Occipital lobe (tissue), 1 donor: ENCODE measurements at regions not wholly inside any gene's neighbourhood (a gene's known extent, or its start where the extent isn't known, plus 50 kb on each side); places are given as distances from the start of the nearest gene placed in this dataset.

Source experiments
- DNase-seq: peaks from one replicate; lab custom pipeline; 2025; lab: John Stamatoyannopoulos, UW

DNA sequence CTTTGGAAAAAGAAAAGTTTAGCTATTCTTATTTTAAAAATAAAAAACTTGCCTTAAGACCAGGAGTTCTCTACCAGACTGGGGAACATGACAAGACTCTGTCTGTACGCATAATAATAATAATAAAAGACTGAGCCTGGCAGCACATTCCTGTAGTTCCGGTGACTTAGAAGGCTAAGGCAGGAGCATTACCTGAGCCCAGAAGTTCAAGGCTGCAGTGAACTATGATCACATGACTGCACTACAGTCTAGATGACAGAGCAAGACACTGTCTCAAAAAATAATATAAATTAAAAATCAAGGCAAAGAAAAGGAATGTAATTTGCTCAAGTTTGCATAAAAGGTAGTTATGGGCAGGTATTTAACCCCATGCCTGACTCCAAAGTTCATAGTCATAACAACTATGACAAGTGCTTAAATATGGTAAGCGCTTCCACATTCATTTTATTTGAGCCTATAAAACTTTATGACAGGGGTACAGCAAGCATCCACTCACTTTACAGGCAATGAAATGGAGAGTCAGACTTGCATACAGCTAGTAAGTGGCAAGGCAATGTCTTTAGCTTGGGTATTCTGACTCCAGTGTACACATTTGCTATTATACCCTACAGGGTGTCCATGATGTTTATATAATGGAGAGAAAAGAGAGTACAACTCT lies 1567.8 kb upstream of the PIK3C3 start:
- no peak for DNase-seq

DNA sequence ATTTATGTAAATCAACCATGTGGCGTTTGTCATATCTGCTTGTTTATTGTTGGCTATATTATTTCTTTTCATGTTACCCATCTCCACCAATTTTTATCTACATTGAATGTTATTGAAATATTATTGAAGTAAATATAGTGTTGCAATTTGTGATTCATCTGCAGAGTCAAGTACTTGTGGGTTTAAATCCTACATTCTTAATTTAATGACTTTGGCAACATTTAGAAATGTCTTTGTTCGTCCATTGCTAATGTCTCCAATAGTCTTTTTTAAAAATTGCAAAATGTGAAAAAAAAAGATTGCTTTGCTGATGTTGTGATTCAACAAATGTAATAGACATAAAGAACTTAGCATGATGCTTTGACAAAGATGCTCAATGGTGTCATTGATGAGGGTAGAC lies 1572.8 kb upstream of the PIK3C3 start:
- no peak for DNase-seq

DNA sequence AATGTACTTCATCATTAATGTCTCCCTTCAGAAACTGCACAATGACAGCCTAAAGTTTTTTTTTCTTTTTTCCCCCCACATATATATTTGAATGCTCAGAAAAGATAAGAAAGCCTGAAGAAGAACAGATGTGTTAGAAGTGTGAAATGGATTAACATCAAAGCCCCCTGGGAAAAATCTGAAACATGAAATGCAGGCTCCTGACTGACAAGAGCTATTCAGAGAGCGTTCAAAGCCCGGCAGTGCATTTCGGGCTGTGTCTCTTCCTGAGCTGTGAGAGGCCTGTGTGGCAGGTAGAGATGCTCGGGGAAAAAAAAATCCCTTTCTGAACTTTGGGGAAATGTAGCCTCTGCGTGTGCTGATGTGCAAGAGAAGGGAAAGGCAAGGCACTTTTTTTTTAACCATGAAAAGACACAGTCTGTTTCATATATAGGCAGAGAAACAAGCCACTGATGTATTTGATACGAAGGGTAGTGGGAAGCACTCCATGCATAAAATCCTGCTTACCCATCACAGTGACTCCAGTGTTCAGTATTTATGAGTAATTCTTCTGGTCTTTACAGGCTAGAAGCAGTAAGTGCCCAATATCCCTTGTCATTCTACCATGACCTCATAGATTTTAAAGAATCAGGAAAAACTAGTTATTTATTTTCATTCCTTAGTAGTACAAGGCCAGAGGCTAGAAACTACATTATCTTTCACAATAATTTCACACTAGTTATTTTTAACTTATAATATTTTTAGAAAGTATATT lies 1574.2 kb upstream of the PIK3C3 start:
- no peak for DNase-seq

DNA sequence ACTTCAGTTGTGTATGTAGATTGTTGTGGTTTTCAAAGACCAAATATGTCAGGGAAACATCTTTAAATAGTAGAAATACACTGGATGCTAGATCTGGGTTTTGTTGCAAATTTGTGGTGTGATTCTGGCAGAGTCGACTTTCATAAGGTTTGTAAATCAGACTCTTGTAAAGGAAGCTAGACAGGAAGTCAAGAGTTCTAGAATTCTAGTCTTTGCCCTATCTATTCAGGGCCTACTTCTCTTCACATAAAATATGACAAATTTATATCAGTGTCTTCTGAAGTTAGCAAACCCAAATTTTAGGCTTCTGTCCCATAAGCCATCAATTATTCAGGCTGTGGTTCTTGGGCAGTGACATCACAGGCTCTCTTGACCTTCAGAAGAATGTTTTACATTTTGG lies 1579.2 kb upstream of the PIK3C3 start:
- DNase-seq: no peak

DNA sequence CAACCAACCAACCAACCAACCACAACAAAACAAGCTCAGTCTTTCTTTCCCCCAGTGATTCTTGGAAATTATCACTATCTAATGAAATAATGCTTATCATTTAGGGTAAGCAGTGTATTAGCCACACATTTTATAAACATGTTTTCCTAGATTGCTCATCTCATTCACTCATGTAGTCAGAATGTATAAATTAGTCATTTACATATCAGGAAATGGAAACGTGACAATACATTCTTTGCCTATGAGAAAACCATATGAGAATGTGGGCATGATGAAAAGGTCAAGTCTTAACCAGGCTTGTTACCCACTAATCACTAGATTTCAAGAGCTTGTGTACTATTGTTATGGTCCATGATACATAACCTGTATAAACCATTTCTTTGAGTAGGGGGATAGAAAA lies 1583.4 kb upstream of the PIK3C3 start:
- DNase-seq: no peak

DNA sequence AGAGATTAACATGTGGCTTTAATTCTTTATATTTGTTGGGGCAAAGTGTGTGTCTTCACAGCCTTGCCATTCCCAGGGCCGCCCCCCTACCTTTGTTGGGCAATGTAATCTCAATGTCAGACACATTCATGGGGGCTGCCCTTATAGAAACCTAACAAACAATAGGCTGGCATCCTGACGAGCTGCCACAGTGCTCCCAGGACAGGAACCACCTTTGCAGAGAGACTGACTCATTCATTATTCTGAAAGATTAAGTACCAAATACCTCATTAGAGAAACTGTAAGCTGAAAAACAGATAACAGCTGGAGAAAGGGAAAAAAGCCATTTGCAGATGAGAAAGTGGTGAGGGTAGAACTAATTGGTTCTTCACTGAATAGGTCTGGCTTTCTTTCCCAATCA lies 1587.5 kb upstream of the PIK3C3 start:
- DNase-seq: no peak

DNA sequence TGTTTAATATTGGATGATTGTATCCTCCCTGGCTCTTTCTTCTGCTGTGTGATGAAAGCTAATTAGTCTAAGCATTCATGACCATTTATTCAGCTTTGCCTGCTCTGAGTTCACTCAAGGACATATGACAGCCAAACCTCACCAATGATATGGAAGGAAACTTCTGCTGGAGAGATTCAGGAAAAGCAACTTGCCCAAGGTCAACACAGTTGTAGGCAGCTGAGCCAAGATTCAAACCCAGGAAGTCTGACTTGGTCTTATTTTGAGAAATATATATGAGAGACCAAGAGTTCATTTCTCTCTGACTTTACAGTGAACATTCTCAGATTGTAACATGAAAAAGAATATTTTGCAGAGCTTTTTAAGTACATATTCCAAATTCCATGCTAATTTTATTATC lies 1588.5 kb upstream of the PIK3C3 start:
- no peak for DNase-seq

DNA sequence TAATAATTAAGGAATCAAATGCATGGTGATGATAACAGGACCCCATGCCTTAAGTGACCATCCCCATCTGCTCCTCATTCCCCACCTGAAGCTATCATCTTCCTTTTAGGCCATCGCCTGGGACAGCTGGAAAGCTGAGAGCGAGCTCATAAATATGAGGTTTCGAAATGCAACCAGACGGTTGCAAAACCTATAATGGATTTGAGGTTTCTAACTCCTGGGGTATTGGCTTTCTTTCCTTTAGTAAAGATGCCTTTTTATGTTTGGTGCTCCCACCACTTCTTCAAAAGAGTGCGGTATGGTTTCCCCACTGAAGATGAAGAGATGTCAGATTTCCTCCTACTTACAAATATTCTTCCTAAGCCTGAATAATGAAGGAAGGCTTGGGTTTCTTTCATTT lies 1589.5 kb upstream of the PIK3C3 start:
- DNase-seq: no peak

DNA sequence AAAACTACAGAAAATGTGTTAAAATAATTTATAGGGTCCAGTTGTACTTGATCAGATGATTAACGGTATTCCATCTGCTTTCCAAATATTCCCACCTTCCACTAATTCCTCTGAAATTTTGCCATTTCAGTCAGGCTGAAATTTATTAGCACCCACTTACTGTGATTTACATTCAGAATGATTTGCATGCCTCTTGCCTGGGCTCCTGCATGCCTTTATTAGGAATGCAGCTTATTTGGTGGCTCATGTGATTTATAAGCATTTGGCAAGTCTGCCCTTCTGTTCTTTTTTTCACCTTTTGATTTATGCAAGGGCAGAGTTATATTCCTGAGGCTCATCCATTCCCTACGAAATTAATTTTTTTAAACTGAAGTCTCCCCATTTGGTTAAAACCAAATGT lies 1594.5 kb upstream of the PIK3C3 start:
- DNase-seq: no peak

DNA sequence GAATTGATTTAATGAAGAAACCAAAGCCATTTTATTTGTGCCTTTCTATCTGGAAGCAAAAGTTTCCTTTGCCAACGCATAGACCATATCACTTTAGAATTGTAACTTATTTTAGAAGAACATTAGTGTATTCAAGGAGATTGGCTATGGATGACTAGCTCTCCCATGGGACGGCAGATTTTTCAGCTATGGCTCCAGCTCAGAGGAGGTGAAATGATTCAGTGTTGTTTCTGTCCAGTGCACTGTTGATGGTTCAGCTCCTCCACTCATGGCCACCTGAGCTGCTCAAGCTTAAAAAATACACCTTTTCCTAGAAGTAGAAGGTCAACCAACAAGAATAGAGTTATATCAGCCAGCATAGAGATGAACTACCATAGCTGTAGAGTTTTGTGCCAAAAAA lies 1597.5 kb upstream of the PIK3C3 start:
- no peak for DNase-seq

DNA sequence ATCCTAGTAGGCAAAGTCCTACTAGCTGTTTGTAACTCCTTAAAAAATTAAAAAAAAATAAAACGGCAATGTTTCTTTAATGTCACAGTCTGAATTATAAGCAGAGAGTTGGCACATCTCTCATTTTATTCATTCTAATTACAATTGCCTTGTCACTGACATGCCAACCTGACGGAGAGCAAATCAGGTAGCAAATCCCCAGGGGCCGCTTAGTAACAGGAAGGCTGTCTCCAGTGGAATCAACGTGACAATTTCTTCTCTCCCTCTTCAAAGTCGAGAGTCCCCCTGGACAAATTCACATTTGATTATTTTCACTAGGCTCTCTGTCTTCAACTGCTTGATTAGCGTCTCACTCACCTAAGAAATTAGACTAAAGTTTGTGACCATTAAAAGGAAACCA lies 1598.9 kb upstream of the PIK3C3 start:
- DNase-seq: no peak

DNA sequence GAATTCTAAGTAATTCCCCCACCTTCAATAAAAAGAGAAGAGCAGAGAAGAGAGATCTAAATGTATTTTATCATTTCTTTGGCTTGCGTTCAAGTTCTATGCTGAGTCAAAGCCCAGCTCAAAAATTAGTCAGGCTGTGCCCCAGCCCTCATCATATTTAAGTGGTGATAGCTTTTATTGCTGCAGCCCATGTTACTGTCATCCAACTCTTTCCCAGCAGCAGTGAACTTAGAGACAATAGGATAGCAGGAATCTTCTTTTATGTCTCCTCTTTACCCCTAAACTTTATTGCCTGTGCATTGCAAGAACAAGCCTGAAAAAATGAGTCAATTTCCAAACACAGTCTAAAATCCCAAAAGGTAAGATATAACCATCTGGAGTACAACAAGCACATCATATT lies 1599.3 kb upstream of the PIK3C3 start:
- no peak for DNase-seq

DNA sequence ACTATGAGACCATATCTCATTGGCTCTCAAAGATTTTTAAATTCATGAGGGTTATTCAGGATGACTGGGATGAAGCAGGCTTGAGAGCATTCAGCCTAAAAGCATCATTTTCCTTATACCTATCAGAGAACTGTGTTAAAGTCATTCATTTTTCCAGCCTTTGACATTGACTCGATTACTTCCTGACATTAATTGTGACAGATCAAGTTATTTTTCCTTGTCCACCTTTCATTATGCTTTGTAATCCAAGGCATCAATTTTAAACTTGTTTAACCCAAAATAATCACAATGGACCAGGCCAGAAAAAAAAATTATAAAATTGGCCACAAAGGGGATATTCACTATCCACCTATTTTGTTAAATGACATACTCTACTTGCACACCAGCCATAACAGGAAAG lies 1606.8 kb upstream of the PIK3C3 start:
- no peak for DNase-seq

DNA sequence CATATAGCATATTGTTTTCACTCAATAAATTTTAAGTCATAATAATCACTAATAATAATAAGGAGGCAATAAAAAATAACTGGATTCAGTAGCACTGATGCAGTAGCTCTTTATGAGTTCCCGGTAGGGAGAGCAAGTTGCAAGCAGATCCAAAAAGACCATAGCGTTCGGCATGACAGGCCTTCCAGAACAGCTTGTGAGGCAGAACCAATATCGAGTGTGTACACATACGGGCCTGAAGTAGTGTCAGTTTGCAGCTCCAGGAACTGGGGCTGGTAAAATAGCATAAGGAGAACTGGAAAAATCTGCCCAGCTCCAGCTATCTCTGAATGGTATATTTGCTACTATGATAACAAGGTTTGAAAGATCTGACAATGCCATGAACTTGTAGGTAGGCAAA lies 1607.8 kb upstream of the PIK3C3 start:
- DNase-seq: no peak

DNA sequence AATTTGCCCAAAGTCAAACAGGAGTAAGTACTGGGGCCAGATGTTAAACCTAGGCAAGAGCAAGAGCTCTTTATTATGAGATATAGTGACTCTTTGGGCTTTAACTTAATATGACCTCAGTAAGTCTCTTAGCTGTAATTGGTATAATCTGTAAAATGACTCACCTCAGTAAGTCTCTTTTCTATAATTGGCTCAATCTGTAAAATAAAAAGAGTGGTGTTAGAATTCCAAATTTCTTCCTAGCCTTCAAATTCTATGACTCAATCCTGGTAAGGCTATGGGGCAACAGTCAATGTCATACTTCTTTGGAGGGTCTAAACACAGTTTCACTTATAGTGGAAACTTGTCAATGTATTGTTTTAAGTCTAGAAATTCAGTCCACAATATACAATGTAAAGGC lies 1608.9 kb upstream of the PIK3C3 start:
- no peak for DNase-seq

DNA sequence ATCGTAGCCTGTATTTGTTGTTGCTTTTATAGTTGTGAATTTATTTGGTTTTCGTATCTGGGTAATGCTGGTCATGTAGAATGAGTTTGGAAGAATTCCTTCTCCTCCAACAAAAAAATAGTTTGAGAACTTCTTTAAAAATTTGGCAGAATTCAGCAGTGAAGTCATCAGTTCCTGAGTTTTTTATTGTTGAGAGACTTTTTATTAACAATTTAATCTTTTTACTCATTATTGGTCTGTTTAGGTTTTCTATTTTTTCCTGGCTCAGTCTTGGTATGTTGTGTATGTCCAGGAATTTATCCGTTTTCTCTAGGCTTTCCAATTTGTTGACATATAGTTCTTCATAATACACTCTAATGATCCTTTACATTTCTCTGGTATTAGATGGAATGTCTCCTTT lies 1613.3 kb upstream of the PIK3C3 start:
- DNase-seq: no peak

DNA sequence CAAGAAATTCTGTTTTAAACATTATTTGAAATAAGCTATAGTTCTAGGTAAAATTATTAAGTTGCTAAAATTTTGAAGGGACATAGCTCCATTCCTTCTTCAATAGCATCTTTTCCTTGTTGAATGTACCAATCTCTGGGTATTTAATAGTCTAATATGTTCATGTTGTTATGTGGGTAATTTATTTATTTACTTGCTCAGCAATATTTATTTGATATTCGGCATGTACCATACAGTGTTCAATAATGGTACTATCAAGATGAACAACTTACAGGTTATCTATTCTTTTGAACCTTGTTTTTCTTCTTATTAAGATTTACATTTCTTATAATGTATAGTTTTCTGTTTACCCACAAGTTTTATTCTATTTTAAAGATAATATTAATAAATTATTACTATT lies 1616.8 kb upstream of the PIK3C3 start:
- no peak for DNase-seq

DNA sequence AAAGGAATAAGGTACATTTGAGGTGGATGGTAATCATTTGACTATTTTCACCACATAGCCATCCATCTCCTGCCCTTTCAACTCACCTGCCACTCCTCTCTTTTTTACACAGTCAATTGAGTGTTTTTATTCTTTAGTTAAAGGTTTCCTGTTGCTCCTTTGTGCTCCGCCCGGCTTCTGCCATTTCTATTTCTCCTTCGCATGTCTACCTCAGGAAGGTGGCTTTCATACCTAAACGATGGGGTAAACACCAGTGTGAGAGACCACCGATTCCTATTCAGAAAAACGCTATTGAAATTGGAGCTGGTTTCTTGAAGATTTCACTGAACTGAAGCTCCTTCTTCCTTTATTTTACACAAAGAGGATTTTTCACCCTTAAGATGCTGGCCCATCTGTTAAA lies 1628.0 kb upstream of the PIK3C3 start:
- no peak for DNase-seq

DNA sequence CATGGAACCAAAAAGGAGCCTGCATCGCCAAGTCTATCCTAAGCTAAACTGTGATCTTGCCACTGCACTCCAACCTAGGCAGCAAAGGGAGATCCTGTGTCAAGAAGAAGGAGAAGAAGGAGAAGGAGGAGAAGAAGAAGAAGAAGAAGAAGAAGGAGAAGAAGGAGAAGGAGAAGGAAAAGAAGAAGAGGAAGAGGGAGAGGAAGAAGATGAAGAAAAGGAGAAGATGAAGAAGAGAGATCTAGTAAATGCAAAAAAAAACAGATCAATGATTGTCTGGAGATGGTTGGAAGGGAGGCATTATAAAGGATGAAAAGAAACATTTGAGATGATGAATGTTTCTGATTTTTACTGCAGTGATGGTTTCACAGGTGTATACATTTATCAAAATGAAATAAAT lies 1629.0 kb upstream of the PIK3C3 start:
- DNase-seq: no peak

DNA sequence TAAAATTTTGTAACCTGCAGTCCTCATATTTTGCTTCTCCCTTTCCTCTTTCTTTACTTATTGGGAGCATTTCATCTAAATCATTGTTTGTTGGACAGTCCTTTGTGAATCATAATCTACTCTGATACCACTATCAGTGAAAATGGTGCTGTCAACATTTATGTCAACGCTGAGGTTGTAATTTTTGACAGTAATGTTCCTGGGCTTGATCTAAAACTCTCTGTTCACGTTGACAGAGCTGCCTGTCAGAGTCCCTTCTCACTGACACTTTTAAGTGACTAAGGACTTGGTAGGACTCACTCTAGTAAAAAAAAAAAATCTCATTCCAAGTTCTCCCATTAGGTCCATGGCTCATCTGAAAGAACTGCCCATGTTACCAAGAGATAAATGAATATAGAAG lies 1640.8 kb upstream of the PIK3C3 start:
- DNase-seq: no peak

DNA sequence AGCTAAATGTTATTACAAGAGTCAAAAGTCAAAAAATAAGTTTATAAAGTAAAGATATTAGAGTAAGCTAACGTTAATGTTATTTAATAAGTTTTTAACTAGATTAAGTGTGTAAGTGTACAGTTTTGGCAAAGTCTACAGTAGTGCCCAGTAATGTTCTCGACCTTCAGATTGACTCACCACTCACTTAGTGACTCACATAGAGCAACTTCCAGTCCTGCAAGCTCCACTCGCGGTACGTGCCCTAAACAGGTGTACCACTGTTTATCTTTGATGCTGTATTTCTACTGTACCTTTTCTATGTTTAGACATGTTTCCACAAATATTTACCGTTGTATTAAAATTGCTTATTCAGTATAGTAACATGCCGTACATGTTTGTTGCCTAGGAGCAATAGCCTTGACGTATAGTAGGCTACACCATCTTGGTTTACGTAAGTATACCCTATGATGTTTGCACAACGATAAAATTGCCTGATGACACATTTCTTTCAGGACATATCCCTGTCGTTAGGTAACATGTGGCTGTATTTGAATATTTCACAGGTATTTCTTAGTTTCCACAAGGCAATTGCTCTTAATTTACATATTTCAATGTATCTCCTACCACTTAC lies 1641.9 kb upstream of the PIK3C3 start:
- DNase-seq: no peak

DNA sequence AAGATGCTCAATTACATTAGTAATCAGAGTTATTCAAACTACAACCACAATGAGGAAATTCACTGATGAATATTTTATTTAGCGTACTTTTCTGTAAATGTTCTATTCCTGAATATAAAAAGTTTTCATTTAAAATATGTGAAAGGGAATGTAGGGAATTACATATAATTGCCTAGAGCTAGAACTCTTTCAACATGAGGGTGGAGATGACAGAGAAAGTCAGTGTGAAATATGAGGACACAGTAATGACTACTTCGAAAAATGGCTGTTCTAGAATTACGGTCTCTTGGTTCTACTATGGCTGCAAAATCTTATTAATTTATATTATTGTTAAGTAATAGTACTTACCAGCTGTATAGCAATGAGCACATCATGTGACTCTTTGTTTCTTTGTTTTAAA lies 1647.4 kb upstream of the PIK3C3 start:
- no peak for DNase-seq

DNA sequence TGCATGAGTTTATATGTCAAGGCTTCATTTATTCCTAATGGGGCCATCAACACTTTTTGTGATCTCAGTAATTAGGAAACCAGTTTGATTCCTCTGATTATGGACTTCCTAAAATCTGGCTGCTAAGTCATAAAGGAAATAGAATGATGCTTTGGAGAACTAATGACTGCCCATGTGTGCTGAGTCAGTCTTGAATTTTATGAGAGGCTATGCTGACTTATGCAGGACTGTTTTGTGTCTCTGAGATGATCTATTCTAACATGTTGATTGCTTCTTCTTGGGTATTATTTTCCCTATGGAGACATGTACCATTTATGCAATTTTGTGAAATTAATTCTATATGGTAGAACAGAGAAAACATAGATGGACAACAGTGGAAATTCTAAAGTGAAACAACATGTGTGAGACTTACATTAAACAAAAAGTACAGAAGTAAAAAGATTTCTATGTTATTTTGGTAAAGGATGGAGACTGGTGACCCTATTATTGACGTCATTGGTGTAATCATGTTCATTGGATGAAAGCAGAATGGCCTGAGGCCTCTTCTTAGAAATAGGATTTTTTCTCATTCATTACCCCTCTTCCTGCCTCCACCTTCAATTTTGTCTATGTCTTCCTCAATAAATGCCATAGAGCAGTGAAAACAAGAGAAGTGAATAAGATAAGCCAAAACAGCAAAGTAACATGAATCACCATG lies 1658.2 kb upstream of the PIK3C3 start:
- DNase-seq: no peak
